Central memory CD8-positive, alpha-beta T cell (primary cell): ENCODE measurements at regions not wholly inside any gene's neighbourhood (a gene's known extent, or its start where the extent isn't known, plus 50 kb on each side); places are given as distances from the start of the nearest gene placed in this dataset.
"Not testable (repeated sequence)": the region's sequence is repeated elsewhere in the genome, so short reads cannot be mapped to it uniquely, and the experiment has no call there.

ENCODE experiments used
- ATAC-seq: fragments of 150-1000 bp; cut with Tn5 transposase; replicated peaks from 2 replicates; pipeline ENCODE4 v1.10.0; 2022; ENCODE audit warnings: mild to moderate bottlenecking, moderate FRiP score, moderate number of reproducible peaks; ENCODE audit not compliant: poor library complexity, severe bottlenecking; ENCODE audit errors: extremely low read depth
- DNase-seq, 2 donors: peaks; one replicate each; pipeline ENCODE4 v3.0.0; 2021; ENCODE audit warnings: low spot score in 2 of 2
- H3K27ac Mint-ChIP-seq: one replicate; pipeline ENCODE4 v1.8.0; 2022; ENCODE audit warnings: low read depth, mild to moderate bottlenecking, moderate library complexity, mixed read lengths
- H3K27me3 Mint-ChIP-seq: one replicate; pipeline ENCODE4 v1.8.0; 2022; ENCODE audit warnings: mixed read lengths
- H3K36me3 Mint-ChIP-seq: one replicate; pipeline ENCODE4 v1.8.0; 2022; ENCODE audit warnings: mild to moderate bottlenecking, moderate library complexity, mixed read lengths; ENCODE audit not compliant: insufficient read depth
- H3K4me1 Mint-ChIP-seq: one replicate; pipeline ENCODE4 v1.8.0; 2022; ENCODE audit warnings: mixed read lengths
- H3K4me3 Mint-ChIP-seq: one replicate; pipeline ENCODE4 v1.8.0; 2022; ENCODE audit warnings: mild to moderate bottlenecking, moderate library complexity, mixed read lengths
- H3K9me3 Mint-ChIP-seq: one replicate; pipeline ENCODE4 v1.8.0; 2022; ENCODE audit warnings: mixed read lengths

- not testable (repeated sequence) for H3K27me3 Mint-ChIP-seq, H3K4me3 Mint-ChIP-seq, DNase-seq
Measured at GRCh38 chr15:21174761-21175160, 265.5 kb downstream of the POTEB3 start.

DNA sequence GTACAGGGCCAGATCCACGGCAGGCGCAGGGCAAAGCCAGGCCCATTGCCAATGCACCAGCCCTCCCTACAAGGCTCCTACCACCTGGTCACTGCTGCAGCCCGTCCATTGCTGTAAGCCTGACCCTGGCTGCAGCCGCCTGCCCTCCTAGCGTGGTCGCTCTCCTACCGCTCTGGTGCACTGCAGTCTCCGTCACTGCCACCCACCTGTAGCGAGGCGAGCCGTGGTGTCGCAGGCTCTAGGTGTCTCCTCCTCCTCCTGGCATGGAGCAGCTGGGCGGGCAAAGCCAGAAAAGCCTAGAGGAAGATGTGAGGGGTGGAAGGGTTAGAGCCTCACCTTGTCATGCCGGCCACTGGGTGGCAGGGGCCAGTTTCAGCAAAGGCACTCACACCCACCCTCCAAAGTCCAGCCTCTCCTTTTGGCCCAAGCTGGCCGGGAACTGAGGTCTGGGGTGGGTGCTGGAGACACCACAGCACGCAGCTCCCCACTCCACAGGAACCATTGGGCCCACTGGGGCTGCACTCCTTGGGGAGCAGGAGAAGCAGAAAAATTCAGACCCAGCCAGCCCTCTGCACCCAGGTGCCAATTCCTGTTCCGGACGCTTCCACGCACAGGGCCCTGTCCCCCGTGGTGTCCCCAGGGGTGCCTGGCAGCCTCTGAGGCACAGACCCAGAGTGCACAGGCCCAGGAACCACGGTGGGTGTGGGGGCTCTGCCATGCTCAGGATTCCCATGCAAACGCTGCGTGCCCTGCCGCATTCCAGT, 285.3 kb upstream of the POTEB2 start:
- not testable (repeated sequence) for ATAC-seq, H3K36me3 Mint-ChIP-seq, DNase-seq, H3K4me1 Mint-ChIP-seq, H3K9me3 Mint-ChIP-seq, H3K27me3 Mint-ChIP-seq, H3K27ac Mint-ChIP-seq, H3K4me3 Mint-ChIP-seq

More at GRCh38 chr15:21174761-21175160, 265.5 kb downstream of the POTEB3 start:
- H3K36me3 Mint-ChIP-seq, ATAC-seq, H3K9me3 Mint-ChIP-seq, H3K27ac Mint-ChIP-seq, H3K4me1 Mint-ChIP-seq: not testable (repeated sequence)

- H3K36me3 Mint-ChIP-seq, H3K4me3 Mint-ChIP-seq, ATAC-seq: not testable (repeated sequence)
Measured at GRCh38 chr15:21148136-21148535, 282.0 kb upstream of the POTEB2 start.

GRCh38 chr15:21133893-21134292, 267.8 kb upstream of the POTEB2 start:
- DNase-seq, ATAC-seq, H3K9me3 Mint-ChIP-seq, H3K4me3 Mint-ChIP-seq, H3K36me3 Mint-ChIP-seq, H3K4me1 Mint-ChIP-seq, H3K27ac Mint-ChIP-seq, H3K27me3 Mint-ChIP-seq: not testable (repeated sequence)

More at GRCh38 chr15:21148136-21148535, 282.0 kb upstream of the POTEB2 start:
- not testable (repeated sequence) for DNase-seq, H3K4me1 Mint-ChIP-seq, H3K27me3 Mint-ChIP-seq, H3K9me3 Mint-ChIP-seq, H3K27ac Mint-ChIP-seq

DNA sequence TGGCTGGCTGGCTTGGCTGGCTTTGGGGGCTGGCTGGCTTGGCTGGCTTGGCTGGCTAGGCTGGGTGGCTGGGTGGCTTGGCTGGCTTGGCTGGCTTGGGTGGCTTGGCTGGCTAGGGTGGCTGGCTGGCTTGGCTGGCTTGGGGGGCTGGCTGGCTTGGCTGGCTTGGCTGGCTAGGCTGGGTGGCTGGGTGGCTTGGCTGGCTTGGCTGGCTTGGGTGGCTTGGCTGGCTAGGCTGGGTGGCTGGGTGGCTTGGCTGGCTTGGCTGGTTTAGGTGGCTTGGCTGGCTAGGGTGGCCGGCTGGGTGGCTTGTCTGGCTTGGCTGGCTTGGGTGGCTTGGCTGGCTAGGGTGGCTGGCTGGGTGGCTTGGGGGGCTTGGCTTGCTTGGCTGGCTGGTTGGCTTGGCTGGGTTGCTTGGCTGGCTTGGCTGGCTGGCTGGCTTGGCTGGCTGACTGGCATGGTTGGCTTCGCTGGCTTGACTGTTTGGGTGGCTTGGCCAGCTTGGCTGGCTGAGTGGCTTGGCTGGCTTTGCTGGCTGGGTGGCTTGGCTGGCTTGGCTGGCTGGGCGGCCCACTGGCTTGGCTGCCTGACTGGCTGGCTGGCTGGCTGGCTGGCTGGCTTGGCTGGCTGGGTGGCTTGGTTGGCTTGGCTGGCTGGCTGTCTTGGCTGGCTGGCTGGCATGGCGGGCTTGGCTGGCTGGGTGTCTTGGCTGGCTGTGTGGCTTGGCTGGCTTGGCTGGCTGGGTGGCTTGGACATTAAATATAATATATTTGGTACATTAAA, 246.3 kb upstream of the POTEB2 start:
- DNase-seq, H3K9me3 Mint-ChIP-seq, H3K27me3 Mint-ChIP-seq, H3K4me3 Mint-ChIP-seq, H3K4me1 Mint-ChIP-seq, H3K27ac Mint-ChIP-seq, H3K36me3 Mint-ChIP-seq, ATAC-seq: not testable (repeated sequence)

DNA sequence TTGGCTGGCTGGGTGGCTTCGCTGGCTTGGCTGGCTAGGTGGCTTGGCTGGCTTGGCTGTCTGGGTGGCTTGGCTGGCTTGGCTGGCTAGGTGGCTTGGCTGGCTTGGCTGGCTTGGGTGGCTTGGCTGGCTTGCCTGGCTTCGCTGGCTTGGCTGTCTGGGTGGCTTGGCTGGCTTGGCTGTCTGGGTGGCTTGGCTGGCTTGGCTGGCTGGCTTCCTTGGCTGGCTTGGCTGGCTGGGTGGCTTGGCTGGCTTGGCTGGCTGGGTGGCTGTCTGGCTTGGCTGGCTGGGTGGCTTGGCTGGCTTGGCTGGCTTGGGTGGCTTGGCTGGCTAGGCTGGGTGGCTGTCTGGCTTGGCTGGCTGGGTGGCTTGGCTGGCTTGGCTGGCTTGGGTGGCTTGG, 245.7 kb upstream of the POTEB2 start:
- not testable (repeated sequence) for H3K27me3 Mint-ChIP-seq, H3K4me1 Mint-ChIP-seq, H3K9me3 Mint-ChIP-seq, ATAC-seq, H3K36me3 Mint-ChIP-seq, H3K4me3 Mint-ChIP-seq, H3K27ac Mint-ChIP-seq
- peak; percentile 16 to 23 for DNase-seq

GRCh38 chr15:21111172-21111571, 245.1 kb upstream of the POTEB2 start:
- not testable (repeated sequence) for H3K27ac Mint-ChIP-seq, ATAC-seq, H3K27me3 Mint-ChIP-seq, H3K4me3 Mint-ChIP-seq, DNase-seq, H3K36me3 Mint-ChIP-seq, H3K4me1 Mint-ChIP-seq, H3K9me3 Mint-ChIP-seq

- H3K27ac Mint-ChIP-seq, H3K4me3 Mint-ChIP-seq, H3K36me3 Mint-ChIP-seq, H3K27me3 Mint-ChIP-seq, H3K4me1 Mint-ChIP-seq, H3K9me3 Mint-ChIP-seq: not testable (repeated sequence)
- DNase-seq (peak; percentile 47 to 54), ATAC-seq (peak; percentile 11)
Measured at GRCh38 chr15:21110187-21110804, 244.2 kb upstream of the POTEB2 start.

DNA sequence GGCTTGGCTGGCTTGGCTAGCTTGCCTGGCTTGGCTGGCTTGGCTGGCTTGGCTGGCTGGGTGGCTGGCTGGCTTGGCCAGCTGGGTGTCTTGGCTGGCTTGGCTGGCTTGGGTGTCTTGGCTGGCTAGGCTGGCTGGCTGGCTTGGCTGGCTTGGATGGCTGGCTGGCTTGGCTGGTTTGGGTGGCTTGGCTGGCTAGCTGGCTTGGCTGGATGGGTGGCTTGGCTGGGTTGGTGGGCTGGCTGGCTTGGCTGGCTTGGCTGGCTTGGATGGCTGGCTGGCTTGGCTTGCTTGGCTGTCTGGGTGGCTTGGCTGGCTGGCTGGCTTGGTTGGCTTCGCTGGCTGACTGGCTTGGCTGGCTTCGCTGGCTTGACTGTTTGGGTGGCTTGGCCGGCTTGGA, 242.3 kb upstream of the POTEB2 start:
- H3K27ac Mint-ChIP-seq, H3K27me3 Mint-ChIP-seq, H3K4me3 Mint-ChIP-seq, DNase-seq, H3K9me3 Mint-ChIP-seq, ATAC-seq, H3K4me1 Mint-ChIP-seq, H3K36me3 Mint-ChIP-seq: not testable (repeated sequence)

GRCh38 chr15:21107399-21108381, 241.6 kb upstream of the POTEB2 start:
- DNase-seq, H3K27ac Mint-ChIP-seq, ATAC-seq, H3K4me1 Mint-ChIP-seq, H3K9me3 Mint-ChIP-seq, H3K27me3 Mint-ChIP-seq, H3K36me3 Mint-ChIP-seq, H3K4me3 Mint-ChIP-seq: not testable (repeated sequence)

DNA sequence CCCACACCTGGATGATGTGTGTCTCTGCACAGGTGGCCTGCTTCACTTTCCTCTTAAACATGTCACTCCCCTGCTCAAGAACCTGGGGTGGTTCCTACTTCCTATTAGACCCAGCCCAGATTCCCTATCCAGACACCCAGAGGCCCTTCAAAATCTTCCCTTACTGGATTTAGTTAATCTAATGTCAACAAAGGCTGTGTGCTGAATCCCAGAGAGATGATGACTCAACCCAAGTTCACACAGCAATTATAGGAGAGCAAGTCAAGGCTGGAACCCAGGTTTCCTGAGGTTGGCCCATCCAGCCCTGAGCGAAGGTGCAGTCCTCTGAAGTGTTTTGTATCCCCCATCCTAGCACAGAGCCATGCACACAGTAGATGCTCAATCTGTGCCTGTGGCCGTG, 230.5 kb upstream of the POTEB2 start:
- not testable (repeated sequence) for ATAC-seq, H3K27me3 Mint-ChIP-seq, H3K9me3 Mint-ChIP-seq, H3K27ac Mint-ChIP-seq, H3K4me1 Mint-ChIP-seq, H3K4me3 Mint-ChIP-seq, DNase-seq, H3K36me3 Mint-ChIP-seq

GRCh38 chr15:21079544-21079943, 213.4 kb upstream of the POTEB2 start:
- not testable (repeated sequence) for H3K27ac Mint-ChIP-seq, ATAC-seq, H3K27me3 Mint-ChIP-seq, H3K4me3 Mint-ChIP-seq, H3K9me3 Mint-ChIP-seq, H3K36me3 Mint-ChIP-seq, DNase-seq, H3K4me1 Mint-ChIP-seq
